ENCODE measurements at regions not wholly inside any gene's neighbourhood (a gene's known extent, or its start where the extent isn't known, plus 50 kb on each side); places are given as distances from the start of the nearest gene placed in this dataset.

- DNase-seq, result no peak
These were observed 104.0 kb upstream of the RUNX3 start for GRCh38 chr1:25033828-25034705.

- no peak for DNase-seq
These were observed 103.2 kb upstream of the RUNX3 start for GRCh38 chr1:25033030-25033827.

GRCh38 chr1:25031966-25032667, 102.0 kb upstream of the RUNX3 start:
- DNase-seq, result peak; percentile 30

- no peak for DNase-seq
These were observed 101.5 kb upstream of the RUNX3 start for GRCh38 chr1:25031601-25031965.

GRCh38 chr1:25030674-25031589, 100.9 kb upstream of the RUNX3 start:
- no peak for DNase-seq

GRCh38 chr1:25030012-25030411, 99.9 kb upstream of the RUNX3 start:
- no peak for DNase-seq

- DNase-seq, result peak; percentile 66
These were observed 99.0 kb upstream of the RUNX3 start for GRCh38 chr1:25028907-25029599.

- DNase-seq, result no peak
These were observed 98.5 kb upstream of the RUNX3 start for GRCh38 chr1:25028587-25028906.

GRCh38 chr1:25027822-25028586, 97.9 kb upstream of the RUNX3 start:
- DNase-seq, result no peak

- no peak for DNase-seq
These were observed 96.8 kb upstream of the RUNX3 start for GRCh38 chr1:25026730-25027450.

- no peak for DNase-seq
These were observed 96.2 kb upstream of the RUNX3 start for GRCh38 chr1:25026304-25026703.

- DNase-seq, result no peak
These were observed 94.7 kb upstream of the RUNX3 start for GRCh38 chr1:25024615-25025350.

- no peak for DNase-seq
These were observed 93.8 kb upstream of the RUNX3 start for GRCh38 chr1:25023826-25024225.

GRCh38 chr1:25023190-25023578, 93.1 kb upstream of the RUNX3 start:
- DNase-seq, result no peak

GRCh38 chr1:25022361-25023189, 92.5 kb upstream of the RUNX3 start:
- peak; percentile 16 for DNase-seq

- DNase-seq, result no peak
These were observed 91.6 kb upstream of the RUNX3 start for GRCh38 chr1:25021591-25022215.

GRCh38 chr1:25020851-25021590, 90.9 kb upstream of the RUNX3 start:
- no peak for DNase-seq
